RWPE1 (cell line): ENCODE measurements at regions not wholly inside any gene's neighbourhood (a gene's known extent, or its start where the extent isn't known, plus 50 kb on each side); places are given as distances from the start of the nearest gene placed in this dataset.

Experiments
- CTCF ChIA-PET: fragments of 350-600 bp; sonication (Branson Sonifier 250); formaldehyde crosslinking; extraction: SDS; loops from one replicate; lab custom pipeline; 2021; lab: Yijun Ruan, JAX
- POLR2A ChIA-PET: fragments of 400-600 bp; formaldehyde crosslinking; extraction: SDS; loops from one replicate; lab custom pipeline; 2020; ENCODE audit warnings: antibody characterized with exemption; ENCODE audit not compliant: low non-redundant PET; lab: Yijun Ruan, JAX
- DNase-seq: peaks from one replicate; pipeline ENCODE4 v3.0.0; 2012; ENCODE audit warnings: low spot score
- H3K27ac ChIP-seq: fragments of 450-650 bp; 2 replicates; pipeline ENCODE4 v1.5.1; 2017
- TF ChIP-seq, protein P1 (sequence below): fragments of 450-650 bp; conservative IDR thresholded peaks from 2 replicates; pipeline ENCODE4 v1.5.1; 2017; ENCODE audit warnings: low read depth, mild to moderate bottlenecking

DNA sequence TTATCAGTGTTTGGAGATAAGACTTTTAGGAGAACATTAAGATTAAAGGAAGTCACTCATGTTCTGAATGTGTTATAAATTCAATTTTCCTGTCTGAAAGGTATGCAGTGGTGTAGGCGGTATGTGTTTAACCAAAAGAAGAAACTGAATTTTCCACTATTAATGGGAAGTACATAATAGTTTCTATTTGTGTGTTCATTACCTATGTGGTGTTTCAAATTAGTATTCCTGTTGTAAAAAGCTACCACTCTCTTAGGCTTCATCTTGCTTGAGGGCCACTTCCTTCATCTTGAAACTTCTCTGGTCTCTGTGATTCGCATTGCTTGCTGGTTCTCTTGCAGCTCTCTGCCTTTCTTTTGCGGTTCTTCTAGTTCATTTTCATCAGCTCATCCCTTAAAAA lies 123.4 kb downstream of the HLX start:
- DNase-seq = no peak
- ChIA-PET CTCF (no interaction called here), POLR2A (no interaction called here)
- TF ChIP-seq, protein P1, sequence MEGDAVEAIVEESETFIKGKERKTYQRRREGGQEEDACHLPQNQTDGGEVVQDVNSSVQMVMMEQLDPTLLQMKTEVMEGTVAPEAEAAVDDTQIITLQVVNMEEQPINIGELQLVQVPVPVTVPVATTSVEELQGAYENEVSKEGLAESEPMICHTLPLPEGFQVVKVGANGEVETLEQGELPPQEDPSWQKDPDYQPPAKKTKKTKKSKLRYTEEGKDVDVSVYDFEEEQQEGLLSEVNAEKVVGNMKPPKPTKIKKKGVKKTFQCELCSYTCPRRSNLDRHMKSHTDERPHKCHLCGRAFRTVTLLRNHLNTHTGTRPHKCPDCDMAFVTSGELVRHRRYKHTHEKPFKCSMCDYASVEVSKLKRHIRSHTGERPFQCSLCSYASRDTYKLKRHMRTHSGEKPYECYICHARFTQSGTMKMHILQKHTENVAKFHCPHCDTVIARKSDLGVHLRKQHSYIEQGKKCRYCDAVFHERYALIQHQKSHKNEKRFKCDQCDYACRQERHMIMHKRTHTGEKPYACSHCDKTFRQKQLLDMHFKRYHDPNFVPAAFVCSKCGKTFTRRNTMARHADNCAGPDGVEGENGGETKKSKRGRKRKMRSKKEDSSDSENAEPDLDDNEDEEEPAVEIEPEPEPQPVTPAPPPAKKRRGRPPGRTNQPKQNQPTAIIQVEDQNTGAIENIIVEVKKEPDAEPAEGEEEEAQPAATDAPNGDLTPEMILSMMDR = no peak
- no peak overlapping the region for H3K27ac ChIP-seq

DNA sequence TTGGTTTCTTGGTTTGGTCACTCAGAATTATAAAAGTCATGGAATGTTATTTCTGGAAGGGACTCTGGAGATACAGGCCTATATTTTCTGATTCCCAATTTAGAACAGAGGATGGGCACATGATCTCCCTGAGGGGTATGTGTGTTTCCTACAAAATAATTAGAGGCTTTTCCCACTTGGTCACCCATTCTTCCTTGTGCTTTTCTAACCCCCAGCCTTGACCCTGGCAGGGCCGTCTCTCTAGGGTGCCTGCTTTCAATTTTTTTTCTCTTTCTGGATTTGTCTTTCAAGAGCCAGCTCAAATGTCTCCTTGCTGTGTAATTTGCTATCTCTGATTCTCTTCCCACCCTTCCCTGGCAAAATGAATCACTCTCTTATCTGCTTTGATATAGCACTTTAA lies 131.9 kb downstream of the HLX start:
- TF ChIP-seq, protein P1 = no peak
- ChIA-PET CTCF (interaction anchor here (0.6 kb wide), 1 partner anchor 324 kb away, joined by 3 read pairs; no protein-coding TSS in a partner anchor), POLR2A (no interaction called here)
- H3K27ac ChIP-seq = no peak overlapping the region
- DNase-seq = no peak

DNA sequence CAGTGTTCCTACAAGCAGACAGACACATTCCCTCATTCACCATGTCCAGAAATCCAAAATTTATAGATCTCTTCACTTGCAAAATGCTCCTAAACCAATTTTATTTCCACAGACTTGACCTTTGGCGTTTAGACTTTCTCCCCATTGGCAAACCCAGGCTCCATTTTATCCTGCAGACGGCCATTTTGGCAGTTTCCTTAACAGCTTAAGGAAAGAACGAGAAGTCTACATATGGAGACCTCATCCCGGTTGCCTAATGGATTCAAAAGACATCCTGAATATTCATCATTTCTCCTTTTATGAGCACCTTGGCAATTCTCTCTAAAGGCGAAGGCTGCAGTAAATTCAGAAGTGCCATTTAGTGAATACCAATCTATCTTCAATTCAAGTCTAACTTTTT lies 132.9 kb downstream of the HLX start:
- ChIA-PET POLR2A (no interaction called here), CTCF (interaction anchor here (0.6 kb wide), 1 partner anchor 303 kb away, joined by 3 read pairs; no protein-coding TSS in a partner anchor)
- no peak overlapping the region for H3K27ac ChIP-seq
- TF ChIP-seq, protein P1 = no peak
- no peak for DNase-seq

DNA sequence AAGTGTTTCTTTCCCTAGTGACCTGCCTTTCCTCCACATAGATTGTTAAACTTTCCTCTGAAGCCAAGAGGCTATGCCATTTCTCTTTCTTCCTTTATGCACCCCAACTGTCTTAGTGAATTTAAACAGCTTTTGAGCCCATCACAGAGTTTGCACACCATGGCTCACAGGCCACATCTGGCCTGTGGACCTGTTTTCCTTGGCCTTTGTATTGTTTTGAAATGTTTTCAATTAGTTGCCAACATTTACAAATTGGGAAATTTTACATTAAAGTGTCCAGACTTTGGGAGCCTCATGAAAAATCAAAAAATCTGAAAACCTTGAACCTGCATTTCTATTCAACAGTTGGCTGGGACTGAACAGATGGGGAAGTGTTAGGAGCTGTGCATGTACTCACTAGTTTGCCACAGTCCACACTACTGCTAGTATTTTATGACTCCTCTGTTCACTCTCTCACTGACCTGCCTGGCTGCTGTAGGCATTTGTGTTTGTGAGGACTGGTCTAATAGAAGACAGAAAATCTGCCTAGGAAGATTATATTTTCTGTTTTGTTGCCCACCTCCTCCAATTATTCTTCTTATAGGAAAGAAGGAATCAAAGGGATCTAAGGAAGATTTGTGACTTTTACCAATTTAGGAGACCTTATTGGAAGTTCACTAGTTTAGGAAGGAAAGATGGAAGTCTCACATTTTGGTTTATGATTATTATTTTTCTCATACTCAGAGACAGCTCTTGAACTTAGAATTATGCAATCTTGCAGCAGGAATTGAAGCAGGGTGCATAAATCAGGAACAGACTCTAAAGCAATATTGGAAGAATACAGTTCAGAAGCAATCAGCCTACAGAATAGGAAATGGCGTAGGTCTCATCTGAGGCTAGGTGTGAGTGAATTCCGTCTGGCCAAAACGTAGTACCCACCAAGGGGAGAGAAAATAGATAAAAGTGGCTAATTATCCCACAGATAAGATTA lies 134.7 kb downstream of the HLX start:
- DNase-seq = no peak
- ChIA-PET POLR2A (no interaction called here), CTCF (interaction anchor here (0.7 kb wide), 1 partner anchor 87 kb away, joined by 4 read pairs; no protein-coding TSS in a partner anchor)
- no peak overlapping the region for H3K27ac ChIP-seq
- TF ChIP-seq, protein P1 = no peak

DNA sequence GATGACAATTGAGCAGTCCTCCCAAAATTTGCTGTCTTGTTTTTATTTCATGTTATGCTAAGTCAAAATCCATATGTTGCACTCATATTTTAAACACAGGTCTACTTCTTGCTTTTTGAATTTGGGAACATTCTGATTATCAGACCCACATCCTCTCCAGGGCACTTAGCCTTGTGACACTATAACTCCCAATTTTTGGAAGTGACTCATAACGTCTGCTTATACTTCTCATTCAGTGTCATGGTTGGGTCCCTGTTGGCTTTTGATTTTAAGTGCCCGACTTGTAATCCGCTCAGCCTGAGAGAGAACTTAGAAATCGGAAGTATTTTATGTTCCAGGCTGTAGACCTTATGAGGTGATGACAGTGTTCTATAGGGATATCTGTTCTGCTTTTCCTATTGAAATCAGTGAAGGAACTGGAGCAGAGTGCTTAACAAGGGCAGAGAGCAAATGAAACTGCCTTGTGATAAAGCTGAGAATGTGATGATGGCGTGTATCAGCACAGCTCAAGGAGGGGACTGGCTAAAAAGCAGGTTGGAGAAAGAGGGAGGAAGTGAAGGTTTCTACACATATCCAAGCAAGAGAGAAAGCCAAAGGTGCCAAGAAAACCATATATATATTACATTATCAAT lies 136.0 kb downstream of the HLX start:
- TF ChIP-seq, protein P1 = no peak
- POLR2A ChIA-PET = no interaction called here
- CTCF ChIA-PET = no interaction called here
- no peak for DNase-seq
- H3K27ac ChIP-seq = no peak overlapping the region

DNA sequence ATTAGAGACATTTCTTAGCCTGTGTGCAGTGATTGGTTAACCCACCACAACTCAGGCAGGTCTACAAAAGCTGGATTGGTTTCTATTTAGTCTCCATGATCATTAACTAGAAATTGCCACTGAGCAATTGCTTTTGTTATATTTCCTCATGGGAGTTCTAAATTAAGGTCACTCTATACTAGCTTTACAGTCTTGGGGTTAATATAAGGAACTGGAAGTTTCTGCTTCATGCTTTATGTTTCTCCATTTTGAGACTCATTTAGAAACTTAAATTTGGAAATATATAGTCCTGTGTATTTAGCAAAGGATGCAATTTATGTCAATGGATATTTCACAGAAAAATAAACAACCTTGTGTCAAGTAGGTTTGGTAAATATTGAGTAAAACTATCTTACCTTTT lies 137.5 kb downstream of the HLX start:
- TF ChIP-seq, protein P1 = no peak
- ChIA-PET POLR2A (no interaction called here), CTCF (no interaction called here)
- no peak overlapping the region for H3K27ac ChIP-seq
- no peak for DNase-seq
